Epithelial cell of proximal tubule (primary cell): ENCODE measurements at regions not wholly inside any gene's neighbourhood (a gene's known extent, or its start where the extent isn't known, plus 50 kb on each side); places are given as distances from the start of the nearest gene placed in this dataset.
"Not testable (repeated sequence)": the region's sequence is repeated elsewhere in the genome, so short reads cannot be mapped to it uniquely, and the experiment has no call there.

Experiments
- DNase-seq: peaks from one replicate; pipeline ENCODE4 v3.0.0-alpha.2; 2011; ENCODE audit warnings: low read depth
- H3K4me3 ChIP-seq: 2 replicates; pipeline ENCODE4 v1.5.1; 2011; ENCODE audit warnings: low read depth, mild to moderate bottlenecking, low read length
- CTCF ChIP-seq: conservative IDR thresholded peaks from 2 replicates; pipeline ENCODE4 v1.5.1; 2012; ENCODE audit warnings: low read depth, mild to moderate bottlenecking, low read length

DNA sequence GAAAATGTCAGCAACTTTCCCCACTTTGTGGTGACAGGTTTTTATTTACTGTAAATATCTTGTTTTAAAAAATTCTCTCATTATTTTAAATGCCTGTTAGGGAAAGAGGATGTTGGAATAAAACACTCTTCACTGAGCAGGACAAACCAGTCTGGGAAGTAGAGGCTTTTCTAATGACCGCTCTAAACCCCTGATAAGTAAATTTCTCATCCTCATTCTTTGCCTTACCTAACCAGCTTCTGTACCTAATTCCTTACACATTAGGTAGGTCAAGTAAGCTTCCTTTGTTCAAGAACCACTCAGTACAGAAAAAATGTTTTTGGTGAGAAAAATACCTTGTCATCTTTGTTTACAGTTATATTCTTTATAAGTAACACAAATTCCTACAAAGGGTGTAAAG is 143.6 kb downstream of the GPR85 start:
- TF ChIP-seq CTCF, result no peak
- H3K4me3 ChIP-seq, result no peak overlapping the region
- no peak for DNase-seq

DNA sequence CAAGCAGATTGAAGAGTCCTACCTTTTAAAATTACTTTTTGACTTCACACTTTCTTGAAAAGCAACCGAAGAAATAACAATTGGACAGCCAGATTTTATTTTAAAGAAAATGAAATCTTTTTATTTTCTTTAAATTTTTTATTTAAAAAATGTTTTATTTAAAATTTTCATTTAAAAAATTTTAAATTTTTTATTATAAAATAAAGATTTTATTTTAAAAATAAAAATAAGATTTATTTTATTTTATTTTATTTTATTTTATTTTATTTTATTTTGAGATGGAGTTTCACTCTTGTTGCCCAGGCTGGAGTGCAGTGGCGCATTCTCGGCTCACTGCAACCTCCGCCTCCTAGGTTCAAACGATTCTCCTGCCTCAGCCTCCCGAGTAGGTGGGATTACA is 144.5 kb downstream of the GPR85 start:
- not testable (repeated sequence) for DNase-seq, H3K4me3 ChIP-seq

DNA sequence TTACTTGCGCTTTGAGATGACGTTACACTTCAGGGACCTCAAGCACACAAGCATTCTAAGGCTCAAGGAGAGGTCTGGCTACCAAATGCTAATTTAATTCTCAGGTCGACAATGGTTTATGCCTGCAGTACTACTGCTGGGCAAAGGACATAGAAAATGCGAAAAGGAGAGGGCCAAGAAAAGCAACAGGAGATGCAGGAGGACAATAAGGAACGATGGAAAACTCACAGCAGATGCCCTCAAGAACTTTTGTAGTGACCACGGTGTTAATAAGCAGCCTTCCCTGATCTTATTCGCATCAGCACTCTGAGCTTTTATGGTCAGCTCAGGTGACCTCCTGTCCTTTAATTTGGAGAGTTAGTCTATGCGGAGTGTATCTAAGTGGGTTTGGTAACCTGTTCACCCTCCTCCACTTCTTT is 146.3 kb downstream of the GPR85 start:
- no peak for DNase-seq
- no peak for TF ChIP-seq CTCF
- peak overlapping the region; percentile 85 for H3K4me3 ChIP-seq

DNA sequence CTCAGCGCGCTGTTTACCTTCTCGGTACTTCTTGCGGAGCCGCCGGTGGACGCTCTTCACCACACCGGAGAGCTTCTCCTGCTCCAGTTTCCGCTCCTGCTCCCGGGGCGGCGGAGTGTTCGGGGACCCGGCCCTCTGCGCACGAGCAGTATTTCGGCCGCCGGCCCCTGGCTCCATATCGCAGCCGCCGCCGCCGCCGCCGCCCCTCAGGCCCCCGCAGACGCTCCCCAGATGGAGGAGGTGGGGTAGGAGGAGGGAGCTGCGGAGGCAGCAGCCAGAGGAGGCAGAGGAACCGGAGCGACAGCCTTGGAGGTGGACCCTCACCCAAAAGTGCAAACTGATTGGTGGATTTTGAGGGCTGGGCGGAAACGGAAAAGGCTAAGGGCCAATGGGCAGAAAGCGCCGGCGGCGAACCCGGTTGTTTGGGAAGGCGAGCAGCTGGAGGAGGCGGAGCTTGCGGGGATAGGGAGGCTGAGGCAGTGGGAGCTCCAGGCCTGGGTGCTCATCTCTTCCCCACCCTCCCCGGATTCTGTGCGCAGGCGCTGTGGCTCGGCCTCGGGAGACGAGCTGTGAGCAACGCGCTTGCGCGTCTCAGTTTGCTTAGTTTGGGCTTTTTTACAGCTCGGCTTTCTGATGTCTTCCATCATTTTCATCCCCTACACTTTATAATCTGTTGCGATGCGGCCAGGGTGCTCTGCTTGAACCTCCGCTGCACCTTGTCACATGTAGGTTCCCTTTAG is 146.9 kb downstream of the GPR85 start:
- H3K4me3 ChIP-seq, result peak overlapping the region; percentile 85
- TF ChIP-seq CTCF, result no peak
- DNase-seq, result peak; percentile 88

GRCh38 chr7:112938863-112939573 is 147.6 kb downstream of the GPR85 start:
- TF ChIP-seq CTCF, result no peak
- no peak for DNase-seq
- peak overlapping the region; percentile 85 for H3K4me3 ChIP-seq

DNA sequence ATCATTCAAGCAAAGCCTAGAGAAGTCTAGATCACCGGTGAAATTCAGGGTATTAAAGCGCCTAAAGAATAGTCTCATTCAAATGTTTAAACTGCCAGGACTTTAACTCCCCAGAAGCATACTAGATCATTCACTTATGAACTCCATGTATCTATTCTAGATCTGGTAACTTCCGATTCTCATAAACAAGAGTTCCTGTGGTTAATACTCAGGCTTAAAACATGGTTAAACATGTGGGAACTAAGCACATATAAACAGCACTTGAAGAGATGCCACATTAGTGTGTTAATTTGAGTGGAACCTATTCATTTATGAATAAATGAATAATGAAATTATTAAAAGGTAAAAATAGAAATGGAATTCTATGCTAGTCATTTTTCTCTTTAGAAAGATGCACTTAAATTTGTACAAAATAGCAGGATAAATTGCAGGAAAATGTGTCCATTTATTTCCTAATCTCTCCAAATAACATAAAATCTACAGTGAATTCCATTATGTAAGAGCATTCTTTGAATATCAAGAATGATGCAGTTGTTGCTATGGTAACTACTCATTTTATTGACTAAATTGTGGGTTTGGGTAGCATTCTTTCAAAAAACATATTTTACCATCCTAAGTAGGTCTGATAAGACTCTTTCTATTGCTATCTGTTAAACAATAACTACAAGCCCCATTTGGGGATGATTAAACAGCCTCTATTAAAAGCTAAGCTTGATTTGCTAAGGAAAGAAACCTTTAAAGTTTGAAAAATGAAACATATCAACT is 147.6 kb upstream of the TMEM168 start:
- no peak for DNase-seq
- TF ChIP-seq CTCF, result no peak
- peak overlapping the region; percentile 85 for H3K4me3 ChIP-seq

DNA sequence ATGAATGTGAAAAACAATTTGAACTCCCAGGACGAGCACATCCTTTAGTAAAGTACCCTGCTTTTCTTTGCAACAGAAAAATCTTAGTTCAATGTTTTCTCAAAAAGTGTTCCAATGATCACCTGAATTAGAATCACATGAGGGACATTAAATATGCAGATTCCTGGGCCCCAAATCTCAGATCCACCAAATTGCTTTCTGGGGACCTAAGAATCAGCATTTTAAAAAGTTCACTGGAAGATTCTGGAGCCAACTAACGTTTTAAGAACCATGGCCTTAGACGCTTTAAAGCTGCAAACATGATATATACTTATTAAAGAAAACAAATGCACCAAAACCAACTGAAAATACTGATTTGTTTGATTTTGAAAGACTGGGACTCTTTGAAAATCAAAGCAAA is 143.4 kb upstream of the TMEM168 start:
- H3K4me3 ChIP-seq, result no peak overlapping the region
- DNase-seq, result no peak
- no peak for TF ChIP-seq CTCF
